Activated CD4-positive, alpha-beta T cell treated with anti-CD3 and anti-CD28 coated beads, Interleukin-10, Interleukin-2, amounts not matched to agents 100 ng/mL and 50 ng/mL, durations not matched to agents 16 hours and 8 hours (primary cell): ENCODE measurements at regions not wholly inside any gene's neighbourhood (a gene's known extent, or its start where the extent isn't known, plus 50 kb on each side); places are given as distances from the start of the nearest gene placed in this dataset.
"Not testable (repeated sequence)": the region's sequence is repeated elsewhere in the genome, so short reads cannot be mapped to it uniquely, and the experiment has no call there.

ENCODE experiments used
- DNase-seq: peaks from one replicate; pipeline ENCODE4 v3.0.0-alpha.2; 2020

DNA sequence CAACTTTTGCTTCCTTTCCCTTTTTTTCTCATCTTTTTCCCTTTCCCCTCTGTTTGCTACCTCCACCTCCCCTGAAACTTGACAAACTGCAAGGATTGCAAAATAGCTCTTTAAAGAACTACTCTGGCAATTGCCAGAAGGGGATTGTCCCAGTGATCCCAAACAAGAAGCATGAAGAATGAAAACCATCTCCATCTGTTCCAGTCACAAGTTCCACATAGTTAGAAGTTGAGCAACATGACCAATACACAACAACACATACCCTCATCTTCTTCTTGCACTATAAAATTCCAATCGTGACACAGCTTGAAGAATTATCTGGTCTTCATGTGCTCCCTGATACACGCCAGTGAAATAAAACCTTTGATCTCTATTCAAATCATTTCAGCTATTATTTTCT is 93.7 kb upstream of the USP15 start:
- DNase-seq = no peak

DNA sequence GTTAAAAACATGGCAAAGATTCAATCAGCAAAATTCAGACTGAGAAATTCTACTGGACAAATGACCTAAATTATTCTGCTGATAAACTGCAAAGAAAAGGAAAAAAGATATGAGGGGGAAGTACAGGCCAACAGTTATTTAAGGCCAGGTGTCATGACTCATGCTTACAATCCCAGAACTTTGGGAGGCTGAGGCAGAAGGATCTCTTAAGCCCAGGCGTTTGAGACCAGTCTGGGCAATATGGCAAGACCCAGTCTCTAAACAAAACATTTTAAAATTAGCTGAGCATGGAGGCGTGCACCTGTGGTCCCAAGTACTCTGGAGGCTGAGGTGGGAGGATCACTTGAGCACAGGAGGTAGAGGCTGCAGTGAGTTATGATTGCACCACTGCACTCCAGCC is 91.8 kb upstream of the USP15 start:
- no peak for DNase-seq

DNA sequence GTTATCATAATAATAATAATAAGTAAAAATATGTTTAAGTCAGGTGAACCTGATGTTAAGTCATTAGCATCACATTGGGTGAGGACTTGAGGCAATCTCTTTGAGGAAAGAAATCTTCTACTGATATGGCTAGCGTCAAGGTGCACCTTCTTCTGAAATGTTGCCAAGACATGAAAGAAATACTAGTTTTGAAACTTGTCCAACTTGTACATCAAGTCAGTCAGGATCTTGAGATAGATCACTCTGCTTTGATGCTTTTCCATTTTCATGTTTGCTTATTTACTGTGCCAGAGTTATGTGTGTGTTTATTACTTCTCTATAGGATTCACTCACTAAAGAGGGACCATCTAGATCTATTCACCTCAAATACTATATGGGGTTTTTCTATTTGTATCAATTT is 90.0 kb upstream of the USP15 start:
- DNase-seq = no peak

DNA sequence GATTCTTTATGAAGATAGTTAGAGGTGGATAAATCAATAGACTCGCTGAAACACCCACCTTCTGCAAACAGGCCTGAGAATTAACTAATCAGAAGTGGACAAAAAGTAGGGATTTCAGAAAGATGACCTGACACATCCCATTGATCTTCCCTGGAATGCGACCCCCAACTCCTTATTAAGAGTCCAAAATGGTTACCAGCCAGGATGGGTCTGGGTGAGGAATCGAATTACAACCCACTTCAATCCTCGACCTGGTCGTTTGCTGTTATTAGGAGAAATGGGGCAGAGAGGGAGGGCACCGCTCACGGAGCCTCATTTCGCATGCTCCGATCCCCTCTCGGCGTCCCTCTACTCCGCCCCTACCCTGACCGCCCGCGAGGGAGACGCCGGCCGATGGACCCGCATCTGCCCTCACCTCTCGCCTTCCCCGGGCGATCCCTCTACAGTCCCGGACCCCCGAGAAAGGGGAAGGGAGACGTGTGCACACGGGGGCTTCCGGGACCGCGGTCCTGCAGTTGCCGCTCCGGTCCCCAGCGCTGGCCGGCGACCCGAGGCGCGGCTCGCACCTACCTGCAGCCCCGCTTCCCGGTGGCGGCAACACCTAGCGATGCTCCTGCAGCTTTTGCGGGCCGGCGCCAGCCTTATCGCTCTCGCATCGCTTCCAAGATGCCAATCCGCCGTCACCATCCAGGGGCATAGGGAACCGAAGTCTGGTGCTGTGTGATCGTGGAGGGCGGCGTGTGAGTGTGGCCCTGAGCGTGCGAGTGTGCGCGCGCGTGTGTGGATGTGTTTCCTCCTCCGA is 69.3 kb upstream of the USP15 start:
- no peak for DNase-seq

DNA sequence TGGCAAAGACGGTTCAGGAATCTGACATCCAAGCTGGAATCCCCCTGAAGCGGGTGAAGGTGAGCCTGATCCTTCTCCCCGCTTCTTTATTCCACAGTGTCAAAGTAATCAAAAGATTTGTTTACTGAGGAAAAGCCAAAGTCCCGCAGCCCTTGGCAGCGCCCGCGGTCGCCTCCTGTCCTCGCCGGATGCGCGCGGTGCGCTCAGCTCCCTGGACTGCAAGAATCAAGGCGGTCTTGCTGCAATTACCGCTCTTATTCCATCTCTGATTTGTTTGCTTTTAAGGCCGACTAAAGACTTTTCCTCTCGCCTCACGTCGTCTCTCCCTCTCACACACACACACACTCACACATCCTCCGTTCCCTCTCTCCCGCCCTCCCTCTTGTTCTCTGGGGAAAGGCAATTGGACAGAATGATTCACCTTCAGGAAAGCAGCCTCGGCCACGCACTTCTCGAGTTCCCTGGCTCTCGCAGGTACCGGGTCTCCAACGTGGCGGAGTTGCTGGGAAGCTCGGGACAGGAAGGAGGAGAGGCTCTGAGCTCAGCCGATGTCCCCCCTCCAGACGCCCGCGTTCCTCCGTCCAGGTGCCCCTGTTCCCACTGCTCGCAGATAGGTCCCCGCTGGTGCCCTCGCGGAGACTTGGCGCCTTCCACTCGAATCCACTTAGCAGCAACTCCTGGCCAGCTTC is 68.6 kb upstream of the USP15 start:
- DNase-seq = peak; percentile 22

DNA sequence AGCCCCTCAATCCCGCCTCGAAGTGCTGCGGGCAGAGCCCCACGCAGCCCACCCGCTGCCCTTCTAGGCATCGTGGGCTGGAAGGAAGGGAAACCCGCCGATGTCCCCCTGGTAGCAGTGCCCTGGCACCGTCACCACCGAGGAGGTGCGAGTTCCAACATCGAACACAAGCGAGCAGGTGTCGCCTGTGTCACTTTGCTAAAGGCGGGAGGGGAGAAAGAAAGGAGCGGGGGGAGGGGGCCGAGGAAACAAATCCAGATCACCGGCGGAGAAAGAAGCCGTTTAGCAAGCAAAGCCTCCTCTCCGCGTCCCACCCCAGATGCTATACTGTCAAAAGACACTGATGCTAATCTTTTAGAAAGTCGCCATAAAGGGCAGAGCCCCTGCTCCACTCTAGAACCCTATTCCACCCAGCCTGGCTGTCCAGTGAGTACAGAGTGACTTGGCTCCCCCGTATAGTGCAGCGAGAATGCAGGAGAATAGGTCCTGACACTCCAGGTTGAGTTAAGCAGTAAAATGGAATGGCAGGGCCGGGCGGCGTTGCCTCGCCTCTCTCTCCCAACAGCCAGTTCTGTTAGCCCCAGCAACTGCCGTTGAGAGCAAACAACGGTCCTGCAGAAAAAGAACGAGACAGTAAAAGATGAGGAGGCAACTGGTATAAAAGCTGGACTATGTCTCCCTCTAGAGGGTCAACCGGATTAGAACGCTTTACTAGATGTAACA is 67.9 kb upstream of the USP15 start:
- peak; percentile 78 for DNase-seq

DNA sequence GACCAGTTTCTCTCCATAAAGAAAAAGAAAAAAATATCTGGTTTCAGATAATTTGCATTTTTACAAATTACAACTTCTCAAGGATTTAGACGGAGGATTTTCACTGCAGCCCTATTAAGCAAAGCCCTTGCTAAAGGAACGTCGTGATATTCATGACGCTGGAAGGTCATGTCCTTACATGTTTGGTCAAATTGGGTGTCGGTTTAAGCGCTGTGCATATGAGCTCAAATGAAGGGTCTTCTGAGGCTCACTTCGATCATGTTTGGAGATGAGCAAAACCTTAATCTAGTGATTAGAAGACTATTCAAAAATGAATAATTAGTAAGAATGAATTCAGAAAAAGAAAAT is 67.3 kb upstream of the USP15 start:
- no peak for DNase-seq

DNA sequence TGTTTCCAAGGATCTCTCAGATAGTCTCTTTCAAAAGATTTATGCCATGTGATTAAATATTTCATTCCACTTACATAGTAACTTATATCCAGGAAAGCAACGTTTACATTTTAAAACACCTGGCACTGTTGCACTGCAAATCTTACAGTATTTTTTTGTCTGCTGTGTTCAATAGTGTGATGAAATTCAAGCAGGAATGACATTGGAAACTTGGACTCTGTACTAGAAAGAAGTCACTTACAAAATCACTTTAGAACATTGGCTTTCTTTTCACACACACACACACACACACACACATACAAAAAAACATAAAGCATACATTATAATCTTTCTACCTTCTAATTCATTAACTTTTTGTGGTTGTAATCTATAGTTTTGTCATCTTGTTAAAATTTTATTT is 66.2 kb upstream of the USP15 start:
- DNase-seq = no peak

DNA sequence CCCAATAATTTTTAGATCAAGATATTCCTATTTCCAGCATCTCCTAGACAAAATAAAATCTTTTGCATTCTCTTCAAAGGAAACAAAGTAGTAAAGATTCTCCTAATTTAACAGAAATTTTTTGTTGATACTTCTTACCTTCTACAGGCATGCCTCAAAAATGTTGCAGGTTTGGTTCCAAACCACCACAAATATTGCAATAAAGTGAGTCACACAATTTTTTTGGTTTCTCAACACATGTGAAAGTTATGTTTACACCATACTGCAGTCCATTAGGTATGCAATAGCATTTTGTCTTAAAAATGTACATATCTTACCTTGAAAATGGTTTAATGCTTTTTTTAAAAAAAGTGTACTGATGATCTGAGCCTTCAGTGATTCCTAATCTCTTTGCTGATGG is 65.6 kb upstream of the USP15 start:
- no peak for DNase-seq

DNA sequence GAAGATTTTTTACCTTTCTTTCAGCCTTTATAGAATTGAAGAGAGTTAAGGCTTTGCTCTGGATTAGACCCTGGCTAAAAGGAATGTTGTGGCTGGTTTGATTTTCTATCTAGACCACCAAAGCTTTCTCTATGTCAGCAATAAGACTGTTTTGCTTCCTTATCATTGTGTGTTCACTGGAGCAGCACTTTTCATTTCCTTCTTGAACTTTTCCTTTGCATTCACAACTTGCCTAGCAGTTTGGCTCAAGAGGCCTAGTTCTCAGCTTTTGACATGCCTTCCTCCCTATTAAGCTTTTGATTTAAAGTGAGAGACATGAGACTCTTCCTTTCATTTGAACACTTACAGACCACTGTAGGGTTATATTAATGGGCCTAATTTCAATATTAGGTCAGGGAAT is 64.1 kb upstream of the USP15 start:
- DNase-seq = no peak

DNA sequence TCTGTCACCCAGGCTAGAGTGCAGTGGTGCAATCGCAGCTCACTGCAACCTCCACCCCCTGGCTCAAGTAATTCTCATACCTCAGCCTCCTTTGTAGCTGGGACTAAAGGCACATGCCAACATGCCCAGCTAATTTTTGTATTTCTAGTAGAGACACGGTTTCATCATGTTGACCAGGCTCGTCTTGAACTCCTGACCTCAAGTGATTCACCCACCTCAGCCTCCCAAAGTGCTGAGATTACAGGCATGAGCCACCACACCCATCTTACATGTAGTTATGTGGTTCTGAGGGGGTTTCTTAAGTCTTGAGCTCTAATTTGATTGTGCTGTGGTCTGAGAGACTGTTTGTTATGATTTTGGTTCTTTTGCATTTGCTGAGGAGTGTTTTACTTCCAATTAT is 57.3 kb upstream of the USP15 start:
- DNase-seq = not testable (repeated sequence)

DNA sequence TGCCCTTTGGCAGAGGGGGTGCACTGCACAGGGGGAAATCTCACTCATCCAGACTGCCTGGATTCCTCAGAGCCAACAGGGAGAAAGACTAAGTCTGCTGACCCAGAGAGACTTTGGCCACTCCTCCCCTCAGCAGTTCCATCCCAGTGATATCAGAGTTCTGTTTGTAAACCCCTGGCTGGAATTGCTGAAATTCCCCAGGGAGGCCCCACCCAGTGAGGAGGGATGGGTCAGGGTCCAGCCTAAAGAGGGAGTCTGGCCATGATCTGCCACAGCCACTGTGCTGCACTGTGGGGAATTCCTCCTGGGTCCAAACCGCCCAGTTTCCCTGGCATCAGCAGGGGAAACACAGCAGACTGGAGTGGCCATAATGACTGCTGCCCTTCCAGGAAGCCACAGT is 54.9 kb upstream of the USP15 start:
- DNase-seq = no peak

DNA sequence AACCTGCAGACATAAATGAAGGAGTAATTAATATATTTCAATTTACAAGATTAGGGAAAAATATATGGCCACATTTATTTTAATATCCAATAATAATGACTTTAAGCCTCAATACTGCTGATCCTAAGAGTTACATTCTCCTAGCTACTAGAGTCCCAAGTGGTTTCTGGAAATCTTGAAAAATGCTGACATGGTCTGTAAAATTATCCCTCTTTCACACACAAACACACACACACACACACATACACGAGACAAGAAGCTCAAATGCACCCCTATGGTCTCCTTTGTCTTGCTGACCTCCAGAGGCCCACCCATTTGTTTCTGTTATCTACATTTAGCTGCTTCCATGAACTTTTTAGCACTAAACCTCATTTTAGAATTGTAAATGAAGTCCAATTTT is 53.0 kb upstream of the USP15 start:
- no peak for DNase-seq
